ENCODE measurements at regions not wholly inside any gene's neighbourhood (a gene's known extent, or its start where the extent isn't known, plus 50 kb on each side); places are given as distances from the start of the nearest gene placed in this dataset.

GRCh38 chr7:70925411-70926115 lies 206.4 kb upstream of the GALNT17 start:
- in situ Hi-C loops (cut with HindIII; ENCODE audit: low sequenced_read_pairs): no loop called here
- H3K4me3 ChIP-seq (ENCODE audit: low read depth, low read length): no peak overlapping the region
- no peak for TF ChIP-seq CTCF (IDR thresholded peaks at IDR 0.05; ENCODE audit: low read depth, low read length, missing control alignments)
- no peak for DNase-seq (ENCODE audit: low read depth)

DNA sequence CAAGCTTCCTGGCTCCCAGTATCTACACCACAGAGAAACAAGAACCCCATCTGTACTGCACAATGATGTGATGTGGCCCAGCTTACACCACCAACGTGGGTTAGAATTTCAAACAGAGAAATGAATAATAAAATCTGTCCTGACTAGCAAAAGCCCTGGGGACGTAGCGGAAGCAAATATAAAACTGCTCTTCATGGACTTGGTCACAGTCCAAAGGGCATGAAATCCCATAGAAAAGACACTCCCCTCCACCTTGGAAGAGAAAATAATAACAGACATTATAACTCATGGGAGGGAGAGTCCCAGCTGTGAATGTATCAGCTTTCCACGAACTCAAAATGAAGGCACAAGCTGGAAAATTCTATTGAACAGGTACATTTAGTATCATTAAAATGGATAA lies 205.3 kb upstream of the GALNT17 start:
- no peak for DNase-seq (ENCODE audit: low read depth)
- no peak for TF ChIP-seq CTCF (IDR thresholded peaks at IDR 0.05; ENCODE audit: low read depth, low read length, missing control alignments)
- H3K4me3 ChIP-seq (ENCODE audit: low read depth, low read length): no peak overlapping the region
- in situ Hi-C loops (cut with HindIII; ENCODE audit: low sequenced_read_pairs): no loop called here

DNA sequence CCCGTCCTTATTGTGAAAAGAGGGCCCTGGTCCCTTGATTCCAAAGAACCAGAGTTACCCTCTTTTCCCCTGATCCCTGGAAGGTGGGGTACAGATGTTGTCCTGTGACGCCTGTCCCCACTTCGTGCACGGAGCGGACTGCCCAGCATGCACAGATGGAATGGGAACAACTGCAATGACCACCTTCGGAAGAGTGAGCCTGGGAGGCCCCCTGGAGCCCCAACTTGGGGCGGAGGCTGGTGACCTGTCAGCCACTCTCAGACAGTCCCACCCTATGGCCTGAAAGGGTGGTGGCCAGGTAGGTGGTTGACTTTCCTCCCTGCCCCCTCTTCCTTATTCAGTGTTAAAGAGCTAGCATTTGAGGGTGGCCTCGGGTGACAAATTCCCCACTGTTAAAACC lies 196.6 kb upstream of the GALNT17 start:
- no peak for TF ChIP-seq CTCF (IDR thresholded peaks at IDR 0.05; ENCODE audit: low read depth, low read length, missing control alignments)
- in situ Hi-C loops (cut with HindIII; ENCODE audit: low sequenced_read_pairs): no loop called here
- no peak for DNase-seq (ENCODE audit: low read depth)
- H3K4me3 ChIP-seq (ENCODE audit: low read depth, low read length): no peak overlapping the region

DNA sequence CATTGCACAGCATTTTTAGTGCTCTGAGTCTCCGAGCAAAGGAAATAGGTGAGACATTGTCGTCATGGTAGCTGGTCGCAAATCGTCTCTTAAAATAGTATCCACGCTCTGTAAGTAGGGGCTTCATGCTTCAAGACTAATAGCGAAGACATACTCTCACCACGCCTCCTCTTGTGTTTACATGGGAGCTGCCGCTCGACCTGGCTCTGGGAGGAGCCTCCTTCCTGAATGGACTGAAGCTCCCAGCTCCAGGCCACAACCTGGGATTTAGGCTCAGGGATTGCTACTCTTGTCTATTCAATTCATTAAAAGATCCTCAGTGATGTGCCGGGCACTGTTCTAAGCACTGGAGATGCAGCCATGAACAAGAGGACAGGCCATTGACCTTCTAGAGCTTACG lies 196.1 kb upstream of the GALNT17 start:
- no peak for TF ChIP-seq CTCF (IDR thresholded peaks at IDR 0.05; ENCODE audit: low read depth, low read length, missing control alignments)
- DNase-seq (ENCODE audit: low read depth): no peak
- in situ Hi-C loops (cut with HindIII; ENCODE audit: low sequenced_read_pairs): no loop called here
- no peak overlapping the region for H3K4me3 ChIP-seq (ENCODE audit: low read depth, low read length)

DNA sequence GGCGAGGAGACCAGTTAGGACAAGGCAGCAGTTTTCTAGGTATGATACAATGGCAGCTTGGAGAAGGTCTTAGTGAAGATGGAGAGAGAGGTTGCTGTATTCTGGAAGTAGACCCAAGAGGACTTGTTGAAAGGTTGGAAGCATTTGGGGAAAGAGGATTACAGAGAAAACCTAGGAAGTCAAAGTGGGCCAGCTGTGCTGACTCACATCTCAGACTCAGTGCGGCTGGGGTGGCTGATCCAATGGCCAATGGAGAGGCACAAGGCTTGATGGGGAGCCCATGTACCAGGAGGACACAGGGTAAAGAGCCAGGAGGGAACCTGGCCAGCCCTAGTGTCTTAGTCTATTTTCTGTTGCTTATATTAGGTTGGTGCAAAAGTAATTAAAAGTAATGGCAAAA lies 194.5 kb upstream of the GALNT17 start:
- no peak overlapping the region for H3K4me3 ChIP-seq (ENCODE audit: low read depth, low read length)
- in situ Hi-C loops (cut with HindIII; ENCODE audit: low sequenced_read_pairs): no loop called here
- DNase-seq (ENCODE audit: low read depth): no peak
- TF ChIP-seq CTCF (IDR thresholded peaks at IDR 0.05; ENCODE audit: low read depth, low read length, missing control alignments): no peak

- TF ChIP-seq CTCF (IDR thresholded peaks at IDR 0.05; ENCODE audit: low read depth, low read length, missing control alignments): no peak
- H3K4me3 ChIP-seq (ENCODE audit: low read depth, low read length): no peak overlapping the region
- in situ Hi-C loops (cut with HindIII; ENCODE audit: low sequenced_read_pairs): no loop called here
- DNase-seq (ENCODE audit: low read depth): no peak
Measured at GRCh38 chr7:70940597-70940996, 191.3 kb upstream of the GALNT17 start.

Measured in astrocyte of the cerebellum (primary cell).